ENCODE measurements at regions not wholly inside any gene's neighbourhood (a gene's known extent, or its start where the extent isn't known, plus 50 kb on each side); places are given as distances from the start of the nearest gene placed in this dataset.
"Not testable (repeated sequence)": the region's sequence is repeated elsewhere in the genome, so short reads cannot be mapped to it uniquely, and the experiment has no call there.

- 59 to 77% (median 68%) methylated on average over 4 of the region's 4 CpGs for WGBS, 3 donors
- DNase-seq (no peak), FAIRE-seq (no peak)
- Histone ChIP-seq H3K27ac (ENCODE audit: low read depth in 1 of 3, low read length in 2 of 3) (no peak overlapping the region), H3K4me1 (ENCODE audit: control insufficient read depth in 3 of 3, insufficient read depth in 2 of 3, low read depth in 1 of 3, low read length in 2 of 3) (no peaks in the 10 kb centered on the region), H3K36me3 (ENCODE audit: control insufficient read depth in 3 of 3, insufficient read depth in 2 of 3, low read depth in 1 of 3, low read length in 3 of 3) (no peaks in the 10 kb centered on the region), H3K27me3 (ENCODE audit: control insufficient read depth in 3 of 3, insufficient read depth in 3 of 3, low read length in 3 of 3) (no peaks in the 10 kb centered on the region), H3K4me3 (ENCODE audit: low read depth in 1 of 3, low read length in 3 of 3) (no peak overlapping the region), H3K9me3 (ENCODE audit: control insufficient read depth in 2 of 2, insufficient read depth in 1 of 2, low read depth in 1 of 2, low read length in 1 of 2) (no peaks in the 10 kb centered on the region)
Measured at GRCh38 chr15:53033709-53034108, 243.6 kb upstream of the ONECUT1 start.

GRCh38 chr15:53031469-53031868, 241.3 kb upstream of the ONECUT1 start:
- Histone ChIP-seq H3K27ac (ENCODE audit: low read depth in 1 of 3, low read length in 2 of 3) (no peak overlapping the region), H3K4me3 (ENCODE audit: low read depth in 1 of 3, low read length in 3 of 3) (no peak overlapping the region), H3K36me3 (ENCODE audit: control insufficient read depth in 3 of 3, insufficient read depth in 2 of 3, low read depth in 1 of 3, low read length in 3 of 3) (no peaks in the 10 kb centered on the region), H3K9me3 (ENCODE audit: control insufficient read depth in 2 of 2, insufficient read depth in 1 of 2, low read depth in 1 of 2, low read length in 1 of 2) (no peaks in the 10 kb centered on the region), H3K27me3 (ENCODE audit: control insufficient read depth in 3 of 3, insufficient read depth in 3 of 3, low read length in 3 of 3) (no peaks in the 10 kb centered on the region), H3K4me1 (ENCODE audit: control insufficient read depth in 3 of 3, insufficient read depth in 2 of 3, low read depth in 1 of 3, low read length in 2 of 3) (no peaks in the 10 kb centered on the region)
- WGBS, 3 donors, result 4 to 47% (median 29%) methylated on average over 1 of the region's 1 CpG
- no peak for FAIRE-seq
- DNase-seq, result no peak

GRCh38 chr15:53022788-53023187, 232.7 kb upstream of the ONECUT1 start:
- Histone ChIP-seq H3K4me3 (ENCODE audit: low read depth in 1 of 3, low read length in 3 of 3) (no peak overlapping the region), H3K27me3 (ENCODE audit: control insufficient read depth in 3 of 3, insufficient read depth in 3 of 3, low read length in 3 of 3) (no peaks in the 10 kb centered on the region), H3K9me3 (ENCODE audit: control insufficient read depth in 2 of 2, insufficient read depth in 1 of 2, low read depth in 1 of 2, low read length in 1 of 2) (no peaks in the 10 kb centered on the region), H3K4me1 (ENCODE audit: control insufficient read depth in 3 of 3, insufficient read depth in 2 of 3, low read depth in 1 of 3, low read length in 2 of 3) (no peaks in the 10 kb centered on the region), H3K27ac (ENCODE audit: low read depth in 1 of 3, low read length in 2 of 3) (no peak overlapping the region), H3K36me3 (ENCODE audit: control insufficient read depth in 3 of 3, insufficient read depth in 2 of 3, low read depth in 1 of 3, low read length in 3 of 3) (no peaks in the 10 kb centered on the region)
- DNase-seq (no peak), FAIRE-seq (no peak)
- WGBS, 3 donors, result 76 to 78% (median 77%) methylated on average over 4 of the region's 4 CpGs

- 90 to 100% (median 96%) methylated on average over 2 of the region's 2 CpGs for WGBS, 3 donors
- FAIRE-seq (no peak), DNase-seq (no peak)
- Histone ChIP-seq H3K27ac (ENCODE audit: low read depth in 1 of 3, low read length in 2 of 3) (no peak overlapping the region), H3K36me3 (ENCODE audit: control insufficient read depth in 3 of 3, insufficient read depth in 2 of 3, low read depth in 1 of 3, low read length in 3 of 3) (no peaks in the 10 kb centered on the region), H3K4me1 (ENCODE audit: control insufficient read depth in 3 of 3, insufficient read depth in 2 of 3, low read depth in 1 of 3, low read length in 2 of 3) (no peaks in the 10 kb centered on the region), H3K9me3 (ENCODE audit: control insufficient read depth in 2 of 2, insufficient read depth in 1 of 2, low read depth in 1 of 2, low read length in 1 of 2) (no peaks in the 10 kb centered on the region), H3K4me3 (ENCODE audit: low read depth in 1 of 3, low read length in 3 of 3) (no peak overlapping the region), H3K27me3 (ENCODE audit: control insufficient read depth in 3 of 3, insufficient read depth in 3 of 3, low read length in 3 of 3) (no peaks in the 10 kb centered on the region)
Measured at GRCh38 chr15:53013329-53013728, 223.2 kb upstream of the ONECUT1 start.

GRCh38 chr15:53011779-53012178, 221.6 kb upstream of the ONECUT1 start:
- not testable (repeated sequence) for H3K27ac ChIP-seq (ENCODE audit: low read depth in 1 of 3, low read length in 2 of 3); H3K9me3 ChIP-seq (ENCODE audit: control insufficient read depth in 2 of 2, insufficient read depth in 1 of 2, low read depth in 1 of 2, low read length in 1 of 2); FAIRE-seq; H3K36me3 ChIP-seq (ENCODE audit: control insufficient read depth in 3 of 3, insufficient read depth in 2 of 3, low read depth in 1 of 3, low read length in 3 of 3); H3K4me1 ChIP-seq (ENCODE audit: control insufficient read depth in 3 of 3, insufficient read depth in 2 of 3, low read depth in 1 of 3, low read length in 2 of 3); H3K27me3 ChIP-seq (ENCODE audit: control insufficient read depth in 3 of 3, insufficient read depth in 3 of 3, low read length in 3 of 3); DNase-seq; H3K4me3 ChIP-seq (ENCODE audit: low read depth in 1 of 3, low read length in 3 of 3)
- WGBS, 3 donors, result 83 to 90% (median 88%) methylated on average over 2 of the region's 2 CpGs

- no peaks in the 10 kb centered on the region for H3K36me3 ChIP-seq (ENCODE audit: control insufficient read depth in 3 of 3, insufficient read depth in 2 of 3, low read depth in 1 of 3, low read length in 3 of 3)
- FAIRE-seq, result no peak
- H3K27ac ChIP-seq (ENCODE audit: low read depth in 1 of 3, low read length in 2 of 3), result no peak overlapping the region
- H3K4me3 ChIP-seq (ENCODE audit: low read depth in 1 of 3, low read length in 3 of 3), result no peak overlapping the region
- DNase-seq, result no peak
- H3K9me3 ChIP-seq (ENCODE audit: control insufficient read depth in 2 of 2, insufficient read depth in 1 of 2, low read depth in 1 of 2, low read length in 1 of 2), result no peaks in the 10 kb centered on the region
- no peaks in the 10 kb centered on the region for H3K27me3 ChIP-seq (ENCODE audit: control insufficient read depth in 3 of 3, insufficient read depth in 3 of 3, low read length in 3 of 3)
- WGBS, 3 donors, result 39 to 54% (median 48%) methylated on average over 1 of the region's 1 CpG
- no peaks in the 10 kb centered on the region for H3K4me1 ChIP-seq (ENCODE audit: control insufficient read depth in 3 of 3, insufficient read depth in 2 of 3, low read depth in 1 of 3, low read length in 2 of 3)
Measured at GRCh38 chr15:53009093-53009492, 219.0 kb upstream of the ONECUT1 start.

- H3K27me3 ChIP-seq (ENCODE audit: control insufficient read depth in 3 of 3, insufficient read depth in 3 of 3, low read length in 3 of 3), result no peaks in the 10 kb centered on the region
- 49 to 55% (median 53%) methylated on average over 4 of the region's 4 CpGs for WGBS, 3 donors
- H3K4me1 ChIP-seq (ENCODE audit: control insufficient read depth in 3 of 3, insufficient read depth in 2 of 3, low read depth in 1 of 3, low read length in 2 of 3), result no peaks in the 10 kb centered on the region
- FAIRE-seq (no peak), DNase-seq (no peak)
- no peaks in the 10 kb centered on the region for H3K9me3 ChIP-seq (ENCODE audit: control insufficient read depth in 2 of 2, insufficient read depth in 1 of 2, low read depth in 1 of 2, low read length in 1 of 2)
- H3K4me3 ChIP-seq (ENCODE audit: low read depth in 1 of 3, low read length in 3 of 3), result no peak overlapping the region
- no peak overlapping the region for H3K27ac ChIP-seq (ENCODE audit: low read depth in 1 of 3, low read length in 2 of 3)
- no peaks in the 10 kb centered on the region for H3K36me3 ChIP-seq (ENCODE audit: control insufficient read depth in 3 of 3, insufficient read depth in 2 of 3, low read depth in 1 of 3, low read length in 3 of 3)
Measured at GRCh38 chr15:53000409-53000808, 210.3 kb upstream of the ONECUT1 start.

DNA sequence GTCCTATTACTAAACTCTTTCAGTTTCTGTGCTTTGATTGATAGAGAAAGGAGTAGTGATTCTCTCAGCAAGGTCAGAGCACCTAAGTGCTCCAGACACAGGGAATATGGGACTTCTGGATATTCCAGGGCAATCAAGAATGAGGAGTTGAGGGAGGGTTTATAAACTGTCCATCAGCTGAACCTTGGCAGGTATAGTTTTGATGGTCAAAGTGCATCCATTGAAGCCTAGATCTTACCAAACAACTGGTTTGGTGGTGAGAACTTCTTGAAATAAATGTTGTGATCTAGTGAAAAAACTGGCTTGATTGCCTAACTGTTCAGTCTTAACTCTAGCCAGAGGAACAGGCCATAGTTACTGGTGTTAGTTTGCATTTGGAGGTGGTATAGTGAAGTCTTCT, 207.0 kb upstream of the ONECUT1 start:
- H3K27ac ChIP-seq (ENCODE audit: low read depth in 1 of 3, low read length in 2 of 3), result no peak overlapping the region
- no peaks in the 10 kb centered on the region for H3K9me3 ChIP-seq (ENCODE audit: control insufficient read depth in 2 of 2, insufficient read depth in 1 of 2, low read depth in 1 of 2, low read length in 1 of 2)
- DNase-seq, result no peak
- H3K27me3 ChIP-seq (ENCODE audit: control insufficient read depth in 3 of 3, insufficient read depth in 3 of 3, low read length in 3 of 3), result no peaks in the 10 kb centered on the region
- H3K4me1 ChIP-seq (ENCODE audit: control insufficient read depth in 3 of 3, insufficient read depth in 2 of 3, low read depth in 1 of 3, low read length in 2 of 3), result no peaks in the 10 kb centered on the region
- no peaks in the 10 kb centered on the region for H3K36me3 ChIP-seq (ENCODE audit: control insufficient read depth in 3 of 3, insufficient read depth in 2 of 3, low read depth in 1 of 3, low read length in 3 of 3)
- FAIRE-seq, result no peak
- H3K4me3 ChIP-seq (ENCODE audit: low read depth in 1 of 3, low read length in 3 of 3), result no peak overlapping the region

GRCh38 chr15:52994290-52994689, 204.2 kb upstream of the ONECUT1 start:
- FAIRE-seq (no peak), DNase-seq (no peak)
- Histone ChIP-seq H3K4me1 (ENCODE audit: control insufficient read depth in 3 of 3, insufficient read depth in 2 of 3, low read depth in 1 of 3, low read length in 2 of 3) (no peaks in the 10 kb centered on the region), H3K4me3 (ENCODE audit: low read depth in 1 of 3, low read length in 3 of 3) (no peak overlapping the region), H3K27ac (ENCODE audit: low read depth in 1 of 3, low read length in 2 of 3) (no peak overlapping the region), H3K9me3 (ENCODE audit: control insufficient read depth in 2 of 2, insufficient read depth in 1 of 2, low read depth in 1 of 2, low read length in 1 of 2) (no peaks in the 10 kb centered on the region), H3K27me3 (ENCODE audit: control insufficient read depth in 3 of 3, insufficient read depth in 3 of 3, low read length in 3 of 3) (no peaks in the 10 kb centered on the region), H3K36me3 (ENCODE audit: control insufficient read depth in 3 of 3, insufficient read depth in 2 of 3, low read depth in 1 of 3, low read length in 3 of 3) (no peaks in the 10 kb centered on the region)
- WGBS, 3 donors, result 25 to 60% (median 27%) methylated on average over 1 of the region's 1 CpG
